HEK293 (cell line): ENCODE measurements at regions not wholly inside any gene's neighbourhood (a gene's known extent, or its start where the extent isn't known, plus 50 kb on each side); places are given as distances from the start of the nearest gene placed in this dataset.

Experiments
- CTCF ChIA-PET: fragments of 350-600 bp; formaldehyde crosslinking; extraction: SDS; loops from one replicate; lab custom pipeline; 2021; ENCODE audit warnings: antibody characterized with exemption; lab: Yijun Ruan, JAX
- POLR2A ChIA-PET: fragments of 300-600 bp; formaldehyde crosslinking; extraction: SDS; loops from one replicate; lab custom pipeline; 2020; ENCODE audit warnings: antibody characterized with exemption, inconsistent platforms; lab: Yijun Ruan, JAX
- H3K27ac ChIP-seq: fragments of 200-500 bp; sonication (Bioruptor generic); 2 replicates; pipeline ENCODE4 v1.5.1; 2014; ENCODE audit warnings: low read depth, low read length, control low read depth, inconsistent platforms; ENCODE audit errors: extremely low read depth
- H3K36me3 ChIP-seq, 2 experiments: fragments of 200-500 bp in 1 of 2; sonication (Bioruptor generic) in 1 of 2; 1 replicate in 1 of 2; 2 replicates in 1 of 2; pipeline ENCODE4 v1.5.1; 2014 to 2017; ENCODE audit warnings: inconsistent platforms in 2 of 2, low read length in 2 of 2; ENCODE audit not compliant: control insufficient read depth in 2 of 2, insufficient read depth in 1 of 2
- H3K4me1 ChIP-seq: fragments of 200-500 bp; sonication (Bioruptor generic); 2 replicates; pipeline ENCODE4 v1.5.1; 2014; ENCODE audit warnings: mild to moderate bottlenecking, low read length, inconsistent platforms; ENCODE audit not compliant: control insufficient read depth, insufficient read depth
- H3K4me3 ChIP-seq: 2 replicates; pipeline ENCODE4 v1.5.1; 2011; ENCODE audit warnings: low read depth, mild to moderate bottlenecking, control low read depth, low read length, moderate library complexity
- H3K9me3 ChIP-seq: fragments of 200-500 bp; sonication (Bioruptor generic); 2 replicates; pipeline ENCODE4 v1.5.1; 2014; ENCODE audit warnings: low read depth, low read length, inconsistent platforms; ENCODE audit not compliant: control insufficient read depth, insufficient read depth
- BCL11B ChIP-seq: fragments of 450-650 bp; formaldehyde crosslinking; IDR thresholded peaks from 2 replicates; pipeline ENCODE4 v1.5.1; 2016; ENCODE audit warnings: low read depth, missing biosample characterization, missing genetic modification characterization
- PRDM6 ChIP-seq: fragments of 450-650 bp; formaldehyde crosslinking; IDR thresholded peaks from 2 replicates; pipeline ENCODE4 v1.5.1; 2017; ENCODE audit warnings: missing biosample characterization, missing genetic modification characterization
- SCRT1 ChIP-seq: fragments of 450-650 bp; formaldehyde crosslinking; IDR thresholded peaks from 2 replicates; pipeline ENCODE4 v1.5.1; 2016; ENCODE audit warnings: missing biosample characterization, missing genetic modification characterization, borderline replicate concordance
- ZBTB21 ChIP-seq: fragments of 450-650 bp; formaldehyde crosslinking; IDR thresholded peaks from 2 replicates; pipeline ENCODE4 v1.5.1; 2017; ENCODE audit warnings: missing biosample characterization, missing genetic modification characterization
- ZBTB6 ChIP-seq: fragments of 450-650 bp; formaldehyde crosslinking; IDR thresholded peaks from 2 replicates; pipeline ENCODE4 v1.5.1; 2017; ENCODE audit warnings: missing biosample characterization, missing genetic modification characterization
- ZEB2 ChIP-seq: fragments of 450-650 bp; formaldehyde crosslinking; IDR thresholded peaks from 2 replicates; pipeline ENCODE4 v1.5.1; 2016; ENCODE audit warnings: missing biosample characterization, missing genetic modification characterization
- ZFHX2 ChIP-seq: fragments of 450-650 bp; formaldehyde crosslinking; conservative IDR thresholded peaks from 2 replicates; pipeline ENCODE4 v1.5.1; 2016; ENCODE audit warnings: missing biosample characterization, missing genetic modification characterization
- ZNF132 ChIP-seq: fragments of 450-650 bp; formaldehyde crosslinking; IDR thresholded peaks from 2 replicates; pipeline ENCODE4 v1.5.1; 2017; ENCODE audit warnings: missing biosample characterization, missing genetic modification characterization, borderline replicate concordance
- ZNF146 ChIP-seq: fragments of 450-650 bp; formaldehyde crosslinking; IDR thresholded peaks from 2 replicates; pipeline ENCODE4 v1.5.1; 2016; ENCODE audit warnings: missing biosample characterization, missing genetic modification characterization
- ZNF19 ChIP-seq: fragments of 450-650 bp; formaldehyde crosslinking; IDR thresholded peaks from 2 replicates; pipeline ENCODE4; 2016; ENCODE audit warnings: missing biosample characterization, missing genetic modification characterization, low read depth
- ZNF274 ChIP-seq, 2 experiments: fragments of 200-500 bp in 1 of 2; fragments of 450-650 bp in 1 of 2; sonication (Bioruptor generic) in 1 of 2; formaldehyde crosslinking in 1 of 2; IDR thresholded peaks; 2 replicates each; pipeline versions ENCODE4 v1.5.1 to v1.6.1; 2014 to 2016; ENCODE audit warnings: borderline replicate concordance in 1 of 2, inconsistent platforms in 1 of 2, low read length in 1 of 2, missing biosample characterization in 1 of 2, missing genetic modification characterization in 1 of 2
- ZNF280D ChIP-seq: fragments of 450-650 bp; formaldehyde crosslinking; IDR thresholded peaks from 2 replicates; pipeline ENCODE4 v1.5.1; 2016; ENCODE audit warnings: missing biosample characterization, missing genetic modification characterization
- ZNF324 ChIP-seq: fragments of 450-650 bp; formaldehyde crosslinking; IDR thresholded peaks from 2 replicates; pipeline ENCODE4 v1.5.1; 2016; ENCODE audit warnings: missing biosample characterization, missing genetic modification characterization
- ZNF394 ChIP-seq: fragments of 450-650 bp; formaldehyde crosslinking; IDR thresholded peaks from 2 replicates; pipeline ENCODE4 v1.5.1; 2016; ENCODE audit warnings: missing biosample characterization, missing genetic modification characterization, mild to moderate bottlenecking, moderate library complexity, borderline replicate concordance
- ZNF473 ChIP-seq: fragments of 450-650 bp; formaldehyde crosslinking; IDR thresholded peaks from 2 replicates; pipeline ENCODE4 v1.5.1; 2017; ENCODE audit warnings: missing biosample characterization, missing genetic modification characterization
- ZNF555 ChIP-seq: fragments of 450-650 bp; formaldehyde crosslinking; conservative IDR thresholded peaks from 2 replicates; pipeline ENCODE4 v1.5.1; 2017; ENCODE audit warnings: missing biosample characterization, mild to moderate bottlenecking, missing genetic modification characterization, inconsistent platforms
- ZNF560 ChIP-seq: fragments of 450-650 bp; formaldehyde crosslinking; IDR thresholded peaks from 2 replicates; pipeline ENCODE4 v1.5.1; 2017; ENCODE audit warnings: missing biosample characterization, missing genetic modification characterization, borderline replicate concordance
- ZNF596 ChIP-seq: fragments of 450-650 bp; IDR thresholded peaks from 2 replicates; pipeline ENCODE4 v1.5.0; 2018; ENCODE audit warnings: missing biosample characterization, mild to moderate bottlenecking, missing genetic modification characterization, moderate library complexity
- ZNF623 ChIP-seq: fragments of 450-650 bp; formaldehyde crosslinking; IDR thresholded peaks from 2 replicates; pipeline ENCODE4 v1.5.1; 2016; ENCODE audit warnings: missing biosample characterization, missing genetic modification characterization
- ZNF645 ChIP-seq: fragments of 450-650 bp; formaldehyde crosslinking; IDR thresholded peaks from 2 replicates; pipeline ENCODE4; 2016; ENCODE audit warnings: missing biosample characterization, missing genetic modification characterization
- ZNF692 ChIP-seq: fragments of 450-650 bp; formaldehyde crosslinking; IDR thresholded peaks from 2 replicates; pipeline ENCODE4 v1.5.1; 2016; ENCODE audit warnings: missing biosample characterization, missing genetic modification characterization
- ZNF747 ChIP-seq: fragments of 450-650 bp; formaldehyde crosslinking; IDR thresholded peaks from 2 replicates; pipeline ENCODE4 v1.5.1; 2016; ENCODE audit warnings: missing biosample characterization, missing genetic modification characterization
- ZNF76 ChIP-seq: fragments of 450-650 bp; formaldehyde crosslinking; IDR thresholded peaks from 2 replicates; pipeline ENCODE4; 2016; ENCODE audit warnings: low read depth, missing biosample characterization, missing genetic modification characterization, borderline replicate concordance
- ZNF776 ChIP-seq: fragments of 450-650 bp; formaldehyde crosslinking; IDR thresholded peaks from 2 replicates; pipeline ENCODE4 v1.5.0; 2017; ENCODE audit warnings: missing biosample characterization, missing genetic modification characterization, borderline replicate concordance
- ZSCAN16 ChIP-seq: fragments of 450-650 bp; formaldehyde crosslinking; IDR thresholded peaks from 2 replicates; pipeline ENCODE4 v1.5.1; 2016; ENCODE audit warnings: missing biosample characterization, missing genetic modification characterization

- no peak for TF ChIP-seq ZEB2 (tag by site-specific recombination)
These were observed 72.5 kb upstream of the LPAR1 start (continued) for GRCh38 chr9:111110805-111111204.

- no peak overlapping the region for H3K4me3 ChIP-seq
- ChIA-PET CTCF (no interaction called here), POLR2A (no interaction called here)
- TF ChIP-seq ZNF274 (IDR thresholded peaks at IDR 0.05; ENCODE audit: low read length) (no peak), ZNF274 (tag by site-specific recombination; IDR thresholded peaks at IDR 0.05; ENCODE audit: borderline replicate concordance) (no peak), ZNF596 (tag by site-specific recombination) (no peak), ZNF280D (tag by site-specific recombination) (no peak), ZNF132 (tag by site-specific recombination) (no peak), ZFHX2 (tag by site-specific recombination) (no peak), ZNF19 (no peak), PRDM6 (no peak), ZNF146 (no peak), ZBTB21 (tag by site-specific recombination) (no peak), ZNF560 (no peak), ZNF324 (tag by site-specific recombination) (no peak)
- H3K4me1 ChIP-seq, result no peaks in the 10 kb centered on the region
- no peaks in the 10 kb centered on the region for H3K36me3 ChIP-seq
- H3K27ac ChIP-seq, result no peak overlapping the region
- H3K9me3 ChIP-seq, result no peaks in the 10 kb centered on the region
These were observed 70.7 kb upstream of the LPAR1 start for GRCh38 chr9:111108946-111109345.

GRCh38 chr9:111107141-111107540, 68.9 kb upstream of the LPAR1 start:
- Histone ChIP-seq H3K36me3 (no peaks in the 10 kb centered on the region), H3K9me3 (no peaks in the 10 kb centered on the region)
- CTCF ChIA-PET, result no interaction called here
- no peak for TF ChIP-seq ZNF394
- no peak for TF ChIP-seq ZNF473 (tag by site-specific recombination)
- no peak for TF ChIP-seq ZBTB6 (tag by site-specific recombination)
- TF ChIP-seq BCL11B (tag by site-specific recombination), result no peak
- no peak for TF ChIP-seq ZNF645 (tag by site-specific recombination)
- no peak for TF ChIP-seq ZNF623
- no peak for TF ChIP-seq ZNF692 (tag by site-specific recombination)
- no peak for TF ChIP-seq ZNF747 (tag by site-specific recombination)
- no peak for TF ChIP-seq ZSCAN16 (tag by site-specific recombination)
- no peak for TF ChIP-seq ZNF776
- TF ChIP-seq ZNF76 (tag by site-specific recombination), result no peak
- no peak for TF ChIP-seq SCRT1 (tag by site-specific recombination)
- no peak for TF ChIP-seq ZNF555 (tag by site-specific recombination)
- TF ChIP-seq, all 188 proteins: peak for 0
- no peak overlapping the region for H3K4me3 ChIP-seq
- POLR2A ChIA-PET, result no interaction called here
- no peaks in the 10 kb centered on the region for H3K4me1 ChIP-seq
- no peak overlapping the region for H3K27ac ChIP-seq
